ENCODE measurements at regions not wholly inside any gene's neighbourhood (a gene's known extent, or its start where the extent isn't known, plus 50 kb on each side); places are given as distances from the start of the nearest gene placed in this dataset.

GRCh38 chr9:20040991-20041696 lies 252.3 kb upstream of the SLC24A2 start:
- in situ Hi-C loops (cut with HindIII; ENCODE audit: low pct_unique_long_range_greater_than_20kb, low sequenced_read_pairs): no loop called here

GRCh38 chr9:20037699-20038098 lies 248.9 kb upstream of the SLC24A2 start:
- no peak for DNase-seq (ENCODE audit: low read depth, low spot score)
- in situ Hi-C loops (cut with HindIII; ENCODE audit: low pct_unique_long_range_greater_than_20kb, low sequenced_read_pairs): no loop called here

More at GRCh38 chr9:20040991-20041696, 252.3 kb upstream of the SLC24A2 start:
- no peak for DNase-seq (ENCODE audit: low read depth, low spot score)

- in situ Hi-C loops (cut with HindIII; ENCODE audit: low pct_unique_long_range_greater_than_20kb, low sequenced_read_pairs): no loop called here
- DNase-seq (ENCODE audit: low read depth, low spot score): no peak
Measured at GRCh38 chr9:20033511-20033910, 244.7 kb upstream of the SLC24A2 start.

- in situ Hi-C loops (cut with HindIII; ENCODE audit: low pct_unique_long_range_greater_than_20kb, low sequenced_read_pairs): no loop called here
Measured at GRCh38 chr9:20032413-20033006, 243.7 kb upstream of the SLC24A2 start.

GRCh38 chr9:20031836-20032235 lies 243.0 kb upstream of the SLC24A2 start:
- DNase-seq (ENCODE audit: low read depth, low spot score): peak; percentile 30
- in situ Hi-C loops (cut with HindIII; ENCODE audit: low pct_unique_long_range_greater_than_20kb, low sequenced_read_pairs): no loop called here

More at GRCh38 chr9:20032413-20033006, 243.7 kb upstream of the SLC24A2 start:
- peak; percentile 26 for DNase-seq (ENCODE audit: low read depth, low spot score)

- no peak for DNase-seq (ENCODE audit: low read depth, low spot score)
- in situ Hi-C loops (cut with HindIII; ENCODE audit: low pct_unique_long_range_greater_than_20kb, low sequenced_read_pairs): no loop called here
Measured at GRCh38 chr9:20030671-20031070, 241.8 kb upstream of the SLC24A2 start.

GRCh38 chr9:20030221-20030620 lies 241.4 kb upstream of the SLC24A2 start:
- in situ Hi-C loops (cut with HindIII; ENCODE audit: low pct_unique_long_range_greater_than_20kb, low sequenced_read_pairs): no loop called here
- no peak for DNase-seq (ENCODE audit: low read depth, low spot score)

- in situ Hi-C loops (cut with HindIII; ENCODE audit: low pct_unique_long_range_greater_than_20kb, low sequenced_read_pairs): no loop called here
- DNase-seq (ENCODE audit: low read depth, low spot score): no peak
Measured at GRCh38 chr9:20028849-20029231, 240.0 kb upstream of the SLC24A2 start.

GRCh38 chr9:20028192-20028848 lies 239.5 kb upstream of the SLC24A2 start:
- in situ Hi-C loops (cut with HindIII; ENCODE audit: low pct_unique_long_range_greater_than_20kb, low sequenced_read_pairs): no loop called here
- DNase-seq (ENCODE audit: low read depth, low spot score): no peak

- in situ Hi-C loops (cut with HindIII; ENCODE audit: low pct_unique_long_range_greater_than_20kb, low sequenced_read_pairs): no loop called here
- DNase-seq (ENCODE audit: low read depth, low spot score): no peak
Measured at GRCh38 chr9:20023961-20024571, 235.2 kb upstream of the SLC24A2 start.

GRCh38 chr9:20023210-20023905 lies 234.5 kb upstream of the SLC24A2 start:
- in situ Hi-C loops (cut with HindIII; ENCODE audit: low pct_unique_long_range_greater_than_20kb, low sequenced_read_pairs): no loop called here
- DNase-seq (ENCODE audit: low read depth, low spot score): no peak

- in situ Hi-C loops (cut with HindIII; ENCODE audit: low pct_unique_long_range_greater_than_20kb, low sequenced_read_pairs): no loop called here
- DNase-seq (ENCODE audit: low read depth, low spot score): no peak
Measured at GRCh38 chr9:20022410-20022809, 233.6 kb upstream of the SLC24A2 start.

- DNase-seq (ENCODE audit: low read depth, low spot score): no peak
- in situ Hi-C loops (cut with HindIII; ENCODE audit: low pct_unique_long_range_greater_than_20kb, low sequenced_read_pairs): no loop called here
Measured at GRCh38 chr9:20016611-20017010, 227.8 kb upstream of the SLC24A2 start.

- no peak for DNase-seq (ENCODE audit: low read depth, low spot score)
- in situ Hi-C loops (cut with HindIII; ENCODE audit: low pct_unique_long_range_greater_than_20kb, low sequenced_read_pairs): no loop called here
Measured at GRCh38 chr9:20015427-20015931, 226.6 kb upstream of the SLC24A2 start.

- no peak for DNase-seq (ENCODE audit: low read depth, low spot score)
- in situ Hi-C loops (cut with HindIII; ENCODE audit: low pct_unique_long_range_greater_than_20kb, low sequenced_read_pairs): no loop called here
Measured at GRCh38 chr9:20014168-20014567, 225.3 kb upstream of the SLC24A2 start.

- DNase-seq (ENCODE audit: low read depth, low spot score): no peak
- in situ Hi-C loops (cut with HindIII; ENCODE audit: low pct_unique_long_range_greater_than_20kb, low sequenced_read_pairs): no loop called here
Measured at GRCh38 chr9:20012232-20012631, 223.4 kb upstream of the SLC24A2 start.

- in situ Hi-C loops (cut with HindIII; ENCODE audit: low pct_unique_long_range_greater_than_20kb, low sequenced_read_pairs): no loop called here
- DNase-seq (ENCODE audit: low read depth, low spot score): no peak
Measured at GRCh38 chr9:20009606-20010005, 220.8 kb upstream of the SLC24A2 start.

- no peak for DNase-seq (ENCODE audit: low read depth, low spot score)
- in situ Hi-C loops (cut with HindIII; ENCODE audit: low pct_unique_long_range_greater_than_20kb, low sequenced_read_pairs): no loop called here
Measured at GRCh38 chr9:20002011-20002410, 213.2 kb upstream of the SLC24A2 start.
